HEK293 (cell line): ENCODE measurements at regions not wholly inside any gene's neighbourhood (a gene's known extent, or its start where the extent isn't known, plus 50 kb on each side); places are given as distances from the start of the nearest gene placed in this dataset.

Source experiments
- CTCF ChIA-PET: fragments of 350-600 bp; formaldehyde crosslinking; extraction: SDS; loops from one replicate; lab custom pipeline; 2021; ENCODE audit warnings: antibody characterized with exemption; lab: Yijun Ruan, JAX
- POLR2A ChIA-PET: fragments of 300-600 bp; formaldehyde crosslinking; extraction: SDS; loops from one replicate; lab custom pipeline; 2020; ENCODE audit warnings: antibody characterized with exemption, inconsistent platforms; lab: Yijun Ruan, JAX
- H3K27ac ChIP-seq: fragments of 200-500 bp; sonication (Bioruptor generic); 2 replicates; pipeline ENCODE4 v1.5.1; 2014; ENCODE audit warnings: low read depth, low read length, control low read depth, inconsistent platforms; ENCODE audit errors: extremely low read depth
- H3K36me3 ChIP-seq, 2 experiments: fragments of 200-500 bp in 1 of 2; sonication (Bioruptor generic) in 1 of 2; 1 replicate in 1 of 2; 2 replicates in 1 of 2; pipeline ENCODE4 v1.5.1; 2014 to 2017; ENCODE audit warnings: inconsistent platforms in 2 of 2, low read length in 2 of 2; ENCODE audit not compliant: control insufficient read depth in 2 of 2, insufficient read depth in 1 of 2
- H3K4me1 ChIP-seq: fragments of 200-500 bp; sonication (Bioruptor generic); 2 replicates; pipeline ENCODE4 v1.5.1; 2014; ENCODE audit warnings: mild to moderate bottlenecking, low read length, inconsistent platforms; ENCODE audit not compliant: control insufficient read depth, insufficient read depth
- H3K4me3 ChIP-seq: 2 replicates; pipeline ENCODE4 v1.5.1; 2011; ENCODE audit warnings: low read depth, mild to moderate bottlenecking, control low read depth, low read length, moderate library complexity
- H3K9me3 ChIP-seq: fragments of 200-500 bp; sonication (Bioruptor generic); 2 replicates; pipeline ENCODE4 v1.5.1; 2014; ENCODE audit warnings: low read depth, low read length, inconsistent platforms; ENCODE audit not compliant: control insufficient read depth, insufficient read depth
- BCL11B ChIP-seq: fragments of 450-650 bp; formaldehyde crosslinking; IDR thresholded peaks from 2 replicates; pipeline ENCODE4 v1.5.1; 2016; ENCODE audit warnings: low read depth, missing biosample characterization, missing genetic modification characterization
- BCL6B ChIP-seq: fragments of 450-650 bp; formaldehyde crosslinking; IDR thresholded peaks from 2 replicates; pipeline ENCODE4 v1.5.1; 2017; ENCODE audit warnings: missing biosample characterization, missing genetic modification characterization
- GFI1B ChIP-seq: fragments of 450-650 bp; formaldehyde crosslinking; IDR thresholded peaks from 2 replicates; pipeline ENCODE4 v1.5.1; 2016; ENCODE audit warnings: missing biosample characterization, missing genetic modification characterization
- KLF7 ChIP-seq: fragments of 450-650 bp; formaldehyde crosslinking; IDR thresholded peaks from 2 replicates; pipeline ENCODE4 v1.5.1; 2016; ENCODE audit warnings: missing biosample characterization, missing genetic modification characterization, borderline replicate concordance
- REST ChIP-seq: fragments of 450-650 bp; formaldehyde crosslinking; IDR thresholded peaks from 2 replicates; pipeline ENCODE4 v1.5.1; 2016; ENCODE audit warnings: missing biosample characterization, missing genetic modification characterization
- ZBTB6 ChIP-seq: fragments of 450-650 bp; formaldehyde crosslinking; IDR thresholded peaks from 2 replicates; pipeline ENCODE4 v1.5.1; 2017; ENCODE audit warnings: missing biosample characterization, missing genetic modification characterization
- ZBTB7A ChIP-seq: fragments of 450-650 bp; formaldehyde crosslinking; IDR thresholded peaks from 2 replicates; pipeline ENCODE4 v1.5.1; 2016; ENCODE audit warnings: low read depth, missing biosample characterization, missing genetic modification characterization
- ZBTB8A ChIP-seq: fragments of 450-650 bp; formaldehyde crosslinking; IDR thresholded peaks from 2 replicates; pipeline ENCODE4 v1.5.1; 2016; ENCODE audit warnings: missing biosample characterization, missing genetic modification characterization
- ZNF112 ChIP-seq: fragments of 450-650 bp; formaldehyde crosslinking; IDR thresholded peaks from 2 replicates; pipeline ENCODE4 v1.5.0; 2017; ENCODE audit warnings: missing biosample characterization, missing genetic modification characterization
- ZNF132 ChIP-seq: fragments of 450-650 bp; formaldehyde crosslinking; IDR thresholded peaks from 2 replicates; pipeline ENCODE4 v1.5.1; 2017; ENCODE audit warnings: missing biosample characterization, missing genetic modification characterization, borderline replicate concordance
- ZNF133 ChIP-seq: fragments of 450-650 bp; formaldehyde crosslinking; IDR thresholded peaks from 2 replicates; pipeline ENCODE4 v1.5.1; 2016; ENCODE audit warnings: missing biosample characterization, missing genetic modification characterization
- ZNF157 ChIP-seq: fragments of 450-650 bp; formaldehyde crosslinking; IDR thresholded peaks from 2 replicates; pipeline ENCODE4 v1.5.1; 2016; ENCODE audit warnings: missing biosample characterization, missing genetic modification characterization
- ZNF16 ChIP-seq: fragments of 450-650 bp; formaldehyde crosslinking; IDR thresholded peaks from 2 replicates; pipeline ENCODE4 v1.5.1; 2016; ENCODE audit warnings: low read depth, missing biosample characterization, missing genetic modification characterization
- ZNF211 ChIP-seq: fragments of 450-650 bp; formaldehyde crosslinking; IDR thresholded peaks from 2 replicates; pipeline ENCODE4 v1.5.1; 2016; ENCODE audit warnings: low read depth, missing biosample characterization, missing genetic modification characterization
- ZNF214 ChIP-seq: fragments of 450-650 bp; formaldehyde crosslinking; IDR thresholded peaks from 2 replicates; pipeline ENCODE4 v1.5.1; 2017; ENCODE audit warnings: missing biosample characterization, mild to moderate bottlenecking, missing genetic modification characterization, borderline replicate concordance
- ZNF248 ChIP-seq: fragments of 450-650 bp; formaldehyde crosslinking; IDR thresholded peaks from 2 replicates; pipeline ENCODE4 v1.5.1; 2017; ENCODE audit warnings: missing biosample characterization, missing genetic modification characterization
- ZNF302 ChIP-seq: fragments of 450-650 bp; formaldehyde crosslinking; IDR thresholded peaks from 2 replicates; pipeline ENCODE4 v1.5.1; 2016; ENCODE audit warnings: missing biosample characterization, missing genetic modification characterization, low read depth
- ZNF394 ChIP-seq: fragments of 450-650 bp; formaldehyde crosslinking; IDR thresholded peaks from 2 replicates; pipeline ENCODE4 v1.5.1; 2016; ENCODE audit warnings: missing biosample characterization, missing genetic modification characterization, mild to moderate bottlenecking, moderate library complexity, borderline replicate concordance
- ZNF449 ChIP-seq: fragments of 450-650 bp; formaldehyde crosslinking; IDR thresholded peaks from 2 replicates; pipeline ENCODE4 v1.5.1; 2017; ENCODE audit warnings: missing biosample characterization, mild to moderate bottlenecking, missing genetic modification characterization, moderate library complexity
- ZNF623 ChIP-seq: fragments of 450-650 bp; formaldehyde crosslinking; IDR thresholded peaks from 2 replicates; pipeline ENCODE4 v1.5.1; 2016; ENCODE audit warnings: missing biosample characterization, missing genetic modification characterization
- ZNF776 ChIP-seq: fragments of 450-650 bp; formaldehyde crosslinking; IDR thresholded peaks from 2 replicates; pipeline ENCODE4 v1.5.0; 2017; ENCODE audit warnings: missing biosample characterization, missing genetic modification characterization, borderline replicate concordance

- TF ChIP-seq BCL6B (tag by site-specific recombination) (no peak), ZBTB6 (tag by site-specific recombination) (no peak)
Measured at GRCh38 chr1:80915491-80915890, 885.2 kb upstream of the ADGRL2 start (continued).

- CTCF ChIA-PET, result interaction anchor here (1.1 kb wide), 1 partner anchor 395 kb away, joined by 3 read pairs; no protein-coding TSS in a partner anchor
Measured at GRCh38 chr1:80910426-80910825, 890.3 kb upstream of the ADGRL2 start.

GRCh38 chr1:80909172-80909784 lies 891.5 kb upstream of the ADGRL2 start:
- TF ChIP-seq ZNF211 (no peak), ZBTB6 (tag by site-specific recombination) (no peak), ZNF133 (tag by site-specific recombination) (no peak)
- ChIA-PET CTCF (interaction anchor here (0.6 to 1.1 kb wide), 2 partner anchors 396 to 755 kb away, joined by 3 to 5 read pairs; no protein-coding TSS in a partner anchor), POLR2A (no interaction called here)
- no peaks in the 10 kb centered on the region for H3K4me1 ChIP-seq
- no peak overlapping the region for H3K4me3 ChIP-seq
- no peaks in the 10 kb centered on the region for H3K9me3 ChIP-seq
- H3K27ac ChIP-seq, result no peak overlapping the region
- H3K36me3 ChIP-seq, result no peaks in the 10 kb centered on the region

More at GRCh38 chr1:80910426-80910825, 890.3 kb upstream of the ADGRL2 start:
- TF ChIP-seq ZBTB8A (tag by site-specific recombination) (no peak), ZNF112 (tag by site-specific recombination) (no peak), ZNF394 (no peak), ZNF248 (no peak), ZNF623 (tag by site-specific recombination) (no peak), ZNF16 (no peak), ZNF776 (no peak), ZNF214 (tag by site-specific recombination) (no peak), GFI1B (no peak)
- TF ChIP-seq, all 188 proteins: peak for 0
- Histone ChIP-seq H3K36me3 (no peaks in the 10 kb centered on the region), H3K4me3 (no peak overlapping the region), H3K4me1 (no peaks in the 10 kb centered on the region), H3K9me3 (no peaks in the 10 kb centered on the region), H3K27ac (no peak overlapping the region)
- POLR2A ChIA-PET, result no interaction called here

GRCh38 chr1:80896781-80897356 lies 903.9 kb upstream of the ADGRL2 start:
- Histone ChIP-seq H3K9me3 (no peaks in the 10 kb centered on the region), H3K4me3 (no peak overlapping the region), H3K27ac (no peak overlapping the region), H3K4me1 (no peaks in the 10 kb centered on the region), H3K36me3 (no peaks in the 10 kb centered on the region)
- ChIA-PET POLR2A (no interaction called here), CTCF (no interaction called here)
- TF ChIP-seq ZNF302 (tag by site-specific recombination) (no peak), ZNF132 (no peak), REST (tag by site-specific recombination) (no peak), ZNF157 (no peak), BCL11B (tag by site-specific recombination) (no peak), KLF7 (no peak), ZNF449 (tag by site-specific recombination) (no peak), ZBTB7A (no peak)
